ENCODE measurements at regions not wholly inside any gene's neighbourhood (a gene's known extent, or its start where the extent isn't known, plus 50 kb on each side); places are given as distances from the start of the nearest gene placed in this dataset.

- TF ChIP-seq ZNF462 (CRISPR knock-in tag; IDR thresholded peaks at IDR 0.05): no peak
- TF ChIP-seq, protein P1, sequence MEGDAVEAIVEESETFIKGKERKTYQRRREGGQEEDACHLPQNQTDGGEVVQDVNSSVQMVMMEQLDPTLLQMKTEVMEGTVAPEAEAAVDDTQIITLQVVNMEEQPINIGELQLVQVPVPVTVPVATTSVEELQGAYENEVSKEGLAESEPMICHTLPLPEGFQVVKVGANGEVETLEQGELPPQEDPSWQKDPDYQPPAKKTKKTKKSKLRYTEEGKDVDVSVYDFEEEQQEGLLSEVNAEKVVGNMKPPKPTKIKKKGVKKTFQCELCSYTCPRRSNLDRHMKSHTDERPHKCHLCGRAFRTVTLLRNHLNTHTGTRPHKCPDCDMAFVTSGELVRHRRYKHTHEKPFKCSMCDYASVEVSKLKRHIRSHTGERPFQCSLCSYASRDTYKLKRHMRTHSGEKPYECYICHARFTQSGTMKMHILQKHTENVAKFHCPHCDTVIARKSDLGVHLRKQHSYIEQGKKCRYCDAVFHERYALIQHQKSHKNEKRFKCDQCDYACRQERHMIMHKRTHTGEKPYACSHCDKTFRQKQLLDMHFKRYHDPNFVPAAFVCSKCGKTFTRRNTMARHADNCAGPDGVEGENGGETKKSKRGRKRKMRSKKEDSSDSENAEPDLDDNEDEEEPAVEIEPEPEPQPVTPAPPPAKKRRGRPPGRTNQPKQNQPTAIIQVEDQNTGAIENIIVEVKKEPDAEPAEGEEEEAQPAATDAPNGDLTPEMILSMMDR (conservative IDR thresholded peaks at IDR 0.05; ENCODE audit: low read depth in 2 of 2): peak in 1 of 2 experiments; percentile 19; a peak in 2 of 4 replicates
Observed at GRCh38 chr4:13907255-13907751, 279.8 kb upstream of the BOD1L1 start (continued).

GRCh38 chr4:13908455-13908854 is 280.9 kb upstream of the BOD1L1 start:
- H3K4me1 ChIP-seq (ENCODE audit: insufficient read depth): 0 out of 2 replicates have a peak, but pooled peaks cover 5% of the 10 kb centered on the region
- no peak for ATAC-seq
- no peak overlapping the region for H3K4me3 ChIP-seq
- no peak overlapping the region for H3K4me3 Mint-ChIP-seq
- no peaks in the 10 kb centered on the region for H3K36me3 ChIP-seq (ENCODE audit: insufficient read depth)
- H3K9me3 Mint-ChIP-seq: no peaks in the 10 kb centered on the region
- no peaks in the 10 kb centered on the region for H3K27me3 ChIP-seq (ENCODE audit: insufficient read depth)
- H3K4me2 ChIP-seq: no peak overlapping the region
- H3K27ac ChIP-seq (ENCODE audit: low read depth): no peak overlapping the region
- peaks cover 6% of the 10 kb centered on the region; the same call in 2 of the 3 replicates for H3K4me1 Mint-ChIP-seq
- H4K20me1 ChIP-seq (replicated peaks; ENCODE audit: insufficient read depth): no peaks in the 10 kb centered on the region
- H3F3A ChIP-seq (replicated peaks; ENCODE audit: low read depth): no peaks in the 10 kb centered on the region
- no peaks in the 10 kb centered on the region for H3K79me2 ChIP-seq (replicated peaks; ENCODE audit: insufficient read depth)
- peaks cover 5% of the 10 kb centered on the region; the same call in 1 of the 2 replicates for H3K9me2 ChIP-seq (ENCODE audit: insufficient read depth)
- no peak overlapping the region for H2AFZ ChIP-seq
- H3K27me3 Mint-ChIP-seq (ENCODE audit: insufficient read depth, low read depth, poor library complexity): peaks cover 2% of the 10 kb centered on the region
- H3K36me3 Mint-ChIP-seq (ENCODE audit: low read depth): no peaks in the 10 kb centered on the region
- H3K27ac Mint-ChIP-seq: no peak overlapping the region
- DNase-seq (ENCODE audit: low spot score): no peak
- TF ChIP-seq ZNF114 (CRISPR knock-in tag; IDR thresholded peaks at IDR 0.05): no peak
- no peak for TF ChIP-seq ZNF331 (CRISPR knock-in tag; IDR thresholded peaks at IDR 0.05; ENCODE audit: low read depth)
- no peak for TF ChIP-seq ETS1 (IDR thresholded peaks at IDR 0.05)
- no peak for TF ChIP-seq POLR2AphosphoS5 (IDR thresholded peaks at IDR 0.05; ENCODE audit: low read depth)
- no peak for TF ChIP-seq EZH2 (IDR thresholded peaks at IDR 0.05; ENCODE audit: low read depth, unreplicated experiment)
- no peak for TF ChIP-seq STAT1 (IDR thresholded peaks at IDR 0.05; ENCODE audit: unreplicated experiment)

All from GM23338 (cell line).